ENCODE measurements at regions not wholly inside any gene's neighbourhood (a gene's known extent, or its start where the extent isn't known, plus 50 kb on each side); places are given as distances from the start of the nearest gene placed in this dataset.
"Not testable (repeated sequence)": the region's sequence is repeated elsewhere in the genome, so short reads cannot be mapped to it uniquely, and the experiment has no call there.

GRCh38 chr12:72869024-72869423 lies 596.9 kb downstream of the TRHDE start:
- DNase-seq: no peak

- DNase-seq: no peak
Observed at GRCh38 chr12:72872238-72872887, 600.2 kb downstream of the TRHDE start.

- no peak for DNase-seq
Observed at GRCh38 chr12:72872996-72873395, 600.8 kb downstream of the TRHDE start.

- DNase-seq: no peak
Observed at GRCh38 chr12:72876092-72876491, 603.9 kb downstream of the TRHDE start.

GRCh38 chr12:72888693-72889092 lies 616.5 kb downstream of the TRHDE start:
- no peak for DNase-seq

GRCh38 chr12:72889791-72890190 lies 617.6 kb downstream of the TRHDE start:
- no peak for DNase-seq

GRCh38 chr12:72901685-72902084 lies 629.5 kb downstream of the TRHDE start:
- DNase-seq: no peak

GRCh38 chr12:72925716-72926115 lies 653.5 kb downstream of the TRHDE start:
- no peak for DNase-seq

GRCh38 chr12:72931838-72932237 lies 659.7 kb downstream of the TRHDE start:
- DNase-seq: not testable (repeated sequence)

GRCh38 chr12:72937486-72937885 lies 665.3 kb downstream of the TRHDE start:
- no peak for DNase-seq

- DNase-seq: no peak
Observed at GRCh38 chr12:72957454-72957853, 685.3 kb downstream of the TRHDE start.

GRCh38 chr12:72966684-72967083 lies 694.5 kb downstream of the TRHDE start:
- no peak for DNase-seq

- no peak for DNase-seq
Observed at GRCh38 chr12:72974954-72975555, 702.9 kb downstream of the TRHDE start.

GRCh38 chr12:72978999-72979398 lies 706.8 kb downstream of the TRHDE start:
- no peak for DNase-seq

GRCh38 chr12:72982356-72982755 lies 710.2 kb downstream of the TRHDE start:
- no peak for DNase-seq

GRCh38 chr12:72986963-72987362 lies 714.8 kb downstream of the TRHDE start:
- no peak for DNase-seq

- no peak for DNase-seq
Observed at GRCh38 chr12:72989458-72989947, 717.3 kb downstream of the TRHDE start.

GRCh38 chr12:72995029-72995428 lies 722.9 kb downstream of the TRHDE start:
- not testable (repeated sequence) for DNase-seq

GRCh38 chr12:72995616-72996015 lies 723.4 kb downstream of the TRHDE start:
- no peak for DNase-seq

GRCh38 chr12:73001806-73002205 lies 729.6 kb downstream of the TRHDE start:
- DNase-seq: not testable (repeated sequence)

GRCh38 chr12:73002504-73002903 lies 730.3 kb downstream of the TRHDE start:
- DNase-seq: not testable (repeated sequence)

- not testable (repeated sequence) for DNase-seq
Observed at GRCh38 chr12:73009138-73009834, 737.1 kb downstream of the TRHDE start.

GRCh38 chr12:73017981-73018380 lies 745.8 kb downstream of the TRHDE start:
- DNase-seq: no peak

- DNase-seq: no peak
Observed at GRCh38 chr12:73053893-73054292, 781.7 kb downstream of the TRHDE start.
